ENCODE measurements at regions not wholly inside any gene's neighbourhood (a gene's known extent, or its start where the extent isn't known, plus 50 kb on each side); places are given as distances from the start of the nearest gene placed in this dataset.

- no TSS peak for BruUV-seq (replicated peaks)
These were observed 330.5 kb downstream of the AACS start for GRCh38 chr12:125395583-125396215.

More at GRCh38 chr12:125395583-125396215, 330.5 kb downstream of the AACS start:
- no peak overlapping the region for H3K4me2 ChIP-seq (ENCODE audit: control insufficient read depth, insufficient read depth)
- H3K36me3 ChIP-seq (ENCODE audit: control insufficient read depth in 2 of 2, insufficient read depth in 2 of 2, low read length in 1 of 2): no peaks in the 10 kb centered on the region
- DNase-seq (ENCODE audit: low read depth, low spot score) (no peak), FAIRE-seq (no peak), ATAC-seq (no peak)
- no peaks in the 10 kb centered on the region for H3K4me1 ChIP-seq (ENCODE audit: control insufficient read depth, insufficient read depth, low read length)
- no peak overlapping the region for H3K9ac ChIP-seq (ENCODE audit: control insufficient read depth, insufficient read depth, low read length)
- H3K79me2 ChIP-seq (ENCODE audit: control insufficient read depth, insufficient read depth, low read length): no peaks in the 10 kb centered on the region
- 0 out of 4 replicates have a peak, but pooled peaks cover 0 to 2% of the 10 kb centered on the region in 2 experiments for H3K27me3 ChIP-seq (replicated peaks in 1 of 2; ENCODE audit: control insufficient read depth in 2 of 2, insufficient read depth in 2 of 2, low read length in 1 of 2)
- ChIA-PET SMC1A (ENCODE audit: uncharacterized antibody, unreplicated experiment) (no interaction called here), RAD21 (ENCODE audit: unreplicated experiment) (no interaction called here), POLR2A (no interaction called here), CTCF (interaction anchor here (1.1 kb wide), 1 partner anchor 12 kb away, joined by 3 read pairs; no protein-coding TSS in a partner anchor)
- no peak for TF ChIP-seq RELA (IDR thresholded peaks at IDR 0.05; ENCODE audit: borderline replicate concordance, partially characterized antibody)
- no peak for TF ChIP-seq HDGF (IDR thresholded peaks at IDR 0.05)
- TF ChIP-seq SREBF2 (IDR thresholded peaks at IDR 0.05; ENCODE audit: low read length): no peak
- no peak for TF ChIP-seq HCFC1 (IDR thresholded peaks at IDR 0.05; ENCODE audit: low read length)
- no peak for TF ChIP-seq STAT3 (IDR thresholded peaks at IDR 0.05; ENCODE audit: low read depth, low read length)
- TF ChIP-seq FOXM1 (IDR thresholded peaks at IDR 0.05; ENCODE audit: low read depth, low read length): no peak
- TF ChIP-seq GATAD2B (conservative IDR thresholded peaks at IDR 0.05; ENCODE audit: low read depth): no peak
- TF ChIP-seq BRCA1 (IDR thresholded peaks at IDR 0.05; ENCODE audit: low read depth, low read length): no peak
- no peak for TF ChIP-seq EGR1 (IDR thresholded peaks at IDR 0.05; ENCODE audit: borderline replicate concordance in 1 of 2, low read depth in 2 of 2, low read length in 2 of 2)
- no peak for TF ChIP-seq SUZ12 (IDR thresholded peaks at IDR 0.05; ENCODE audit: unreplicated experiment)
- TF ChIP-seq NR2C1 (IDR thresholded peaks at IDR 0.05): no peak
- TF ChIP-seq TARDBP (IDR thresholded peaks at IDR 0.05; ENCODE audit: borderline replicate concordance): no peak
- no peak for TF ChIP-seq CEBPZ (IDR thresholded peaks at IDR 0.05; ENCODE audit: low read depth, low read length)
- no peak for TF ChIP-seq RAD51 (IDR thresholded peaks at IDR 0.05)
- no peak for TF ChIP-seq BCL3 (IDR thresholded peaks at IDR 0.05; ENCODE audit: borderline replicate concordance, insufficient read depth, low read depth, low read length, poor library complexity, severe bottlenecking)
- no peak for TF ChIP-seq SMAD1 (IDR thresholded peaks at IDR 0.05; ENCODE audit: low read depth, partially characterized antibody)
- TF ChIP-seq MXI1 (IDR thresholded peaks at IDR 0.05; ENCODE audit: low read depth, low read length): no peak
- H2AFZ ChIP-seq (ENCODE audit: control insufficient read depth, low read depth, low read length): no peak overlapping the region
- no peak overlapping the region for H3K27ac ChIP-seq (ENCODE audit: control insufficient read depth, insufficient read depth)
- intact Hi-C loops (cut with micrococcal nuclease; ENCODE audit: unreplicated experiment) (no loop called here), in situ Hi-C loops (cut with MboI) (no loop called here)
- H4K20me1 ChIP-seq (ENCODE audit: control insufficient read depth, insufficient read depth): no peaks in the 10 kb centered on the region
- no peaks in the 10 kb centered on the region; the same call in 2 of the 3 replicates for H3K9me3 ChIP-seq (replicated peaks; ENCODE audit: control insufficient read depth, insufficient read depth, low read length)
- 30% methylated on average over 5 of the region's 5 CpGs for WGBS (ENCODE audit: insufficient coverage, insufficient replicate concordance, low lambda C conversion rate, missing lambda C conversion rate)
- no peak overlapping the region for H3K4me3 ChIP-seq
